ENCODE measurements at regions not wholly inside any gene's neighbourhood (a gene's known extent, or its start where the extent isn't known, plus 50 kb on each side); places are given as distances from the start of the nearest gene placed in this dataset.

GRCh38 chr6:165849534-165850430 lies 186.7 kb upstream of the PDE10A start:
- peaks cover 57% of the 10 kb centered on the region for H3K27me3 ChIP-seq
- Mint-ChIP-seq H3K36me3 (no peaks in the 10 kb centered on the region), H3K27me3 (ENCODE audit: insufficient read depth, low read depth) (peaks cover 9% of the 10 kb centered on the region), H3K4me3 (no peak overlapping the region), H3K27ac (no peak overlapping the region), H3K9me3 (no peaks in the 10 kb centered on the region), H3K4me1 (peaks cover 24% of the 10 kb centered on the region)
- peak overlapping the region; percentile 12 for H2AFZ ChIP-seq (replicated peaks)
- DNase-seq (ENCODE audit: low spot score), result peak; percentile 34
- H3K4me3 ChIP-seq, result peak overlapping the region; percentile 14
- no peak overlapping the region for H3K9ac ChIP-seq
- TF ChIP-seq, protein P1, sequence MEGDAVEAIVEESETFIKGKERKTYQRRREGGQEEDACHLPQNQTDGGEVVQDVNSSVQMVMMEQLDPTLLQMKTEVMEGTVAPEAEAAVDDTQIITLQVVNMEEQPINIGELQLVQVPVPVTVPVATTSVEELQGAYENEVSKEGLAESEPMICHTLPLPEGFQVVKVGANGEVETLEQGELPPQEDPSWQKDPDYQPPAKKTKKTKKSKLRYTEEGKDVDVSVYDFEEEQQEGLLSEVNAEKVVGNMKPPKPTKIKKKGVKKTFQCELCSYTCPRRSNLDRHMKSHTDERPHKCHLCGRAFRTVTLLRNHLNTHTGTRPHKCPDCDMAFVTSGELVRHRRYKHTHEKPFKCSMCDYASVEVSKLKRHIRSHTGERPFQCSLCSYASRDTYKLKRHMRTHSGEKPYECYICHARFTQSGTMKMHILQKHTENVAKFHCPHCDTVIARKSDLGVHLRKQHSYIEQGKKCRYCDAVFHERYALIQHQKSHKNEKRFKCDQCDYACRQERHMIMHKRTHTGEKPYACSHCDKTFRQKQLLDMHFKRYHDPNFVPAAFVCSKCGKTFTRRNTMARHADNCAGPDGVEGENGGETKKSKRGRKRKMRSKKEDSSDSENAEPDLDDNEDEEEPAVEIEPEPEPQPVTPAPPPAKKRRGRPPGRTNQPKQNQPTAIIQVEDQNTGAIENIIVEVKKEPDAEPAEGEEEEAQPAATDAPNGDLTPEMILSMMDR (IDR thresholded peaks at IDR 0.05), result no peak
- TF ChIP-seq EZH2phosphoT487 (IDR thresholded peaks at IDR 0.05), result no peak
- TF ChIP-seq EZH2 (IDR thresholded peaks at IDR 0.05), result no peak
- H3K4me2 ChIP-seq, result peak overlapping the region; percentile 56
- H3K9me3 ChIP-seq (ENCODE audit: low read depth), result no peaks in the 10 kb centered on the region
- H3K79me2 ChIP-seq (ENCODE audit: low read depth), result no peaks in the 10 kb centered on the region
- H3F3A ChIP-seq (ENCODE audit: low read depth), result no peaks in the 10 kb centered on the region
- no peak overlapping the region for H3K27ac ChIP-seq
- H3K4me1 ChIP-seq, result peaks cover 4% of the 10 kb centered on the region
- no peaks in the 10 kb centered on the region for H3K36me3 ChIP-seq
- no peaks in the 10 kb centered on the region for H4K20me1 ChIP-seq (ENCODE audit: low read depth)

DNA sequence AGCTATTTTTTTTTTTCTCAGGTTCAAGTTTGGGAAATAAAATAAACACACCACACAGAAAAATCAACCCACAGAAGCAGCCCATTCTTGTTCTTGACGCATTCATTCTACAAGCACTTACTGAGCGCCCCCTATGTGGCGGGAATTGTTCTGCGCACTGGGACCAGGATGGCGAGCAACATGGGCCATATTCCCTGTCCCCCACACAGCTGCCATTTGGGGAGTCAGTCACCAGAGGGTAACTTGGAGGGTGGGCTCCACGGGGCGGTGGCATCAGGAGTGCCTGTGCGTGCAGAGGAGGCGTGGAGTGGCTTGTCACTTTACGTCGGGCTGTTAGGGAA lies 185.0 kb upstream of the PDE10A start:
- H3K9me3 ChIP-seq (ENCODE audit: low read depth), result no peaks in the 10 kb centered on the region
- no peaks in the 10 kb centered on the region for H3F3A ChIP-seq (ENCODE audit: low read depth)
- peaks cover 36% of the 10 kb centered on the region for H3K4me1 Mint-ChIP-seq
- peaks cover 4% of the 10 kb centered on the region for H3K27me3 Mint-ChIP-seq (ENCODE audit: insufficient read depth, low read depth)
- H3K36me3 ChIP-seq, result no peaks in the 10 kb centered on the region
- no peak overlapping the region for H3K9ac ChIP-seq
- no peak for DNase-seq (ENCODE audit: low spot score)
- no peak overlapping the region for H3K4me3 ChIP-seq
- no peak overlapping the region for H3K27ac ChIP-seq
- TF ChIP-seq EZH2phosphoT487 (IDR thresholded peaks at IDR 0.05) (no peak), EZH2 (IDR thresholded peaks at IDR 0.05) (no peak)
- TF ChIP-seq, protein P1 (IDR thresholded peaks at IDR 0.05), result peak; percentile 57
- H3K4me1 ChIP-seq, result peaks cover 4% of the 10 kb centered on the region
- H3K27me3 ChIP-seq, result peaks cover 40% of the 10 kb centered on the region
- no peak overlapping the region for H3K27ac Mint-ChIP-seq
- no peak overlapping the region for H3K4me2 ChIP-seq
- no peaks in the 10 kb centered on the region for H4K20me1 ChIP-seq (ENCODE audit: low read depth)
- no peak overlapping the region for H2AFZ ChIP-seq (replicated peaks)
- no peaks in the 10 kb centered on the region for H3K79me2 ChIP-seq (ENCODE audit: low read depth)
- no peaks in the 10 kb centered on the region for H3K36me3 Mint-ChIP-seq
- H3K4me3 Mint-ChIP-seq, result no peak overlapping the region
- H3K9me3 Mint-ChIP-seq, result no peaks in the 10 kb centered on the region

DNA sequence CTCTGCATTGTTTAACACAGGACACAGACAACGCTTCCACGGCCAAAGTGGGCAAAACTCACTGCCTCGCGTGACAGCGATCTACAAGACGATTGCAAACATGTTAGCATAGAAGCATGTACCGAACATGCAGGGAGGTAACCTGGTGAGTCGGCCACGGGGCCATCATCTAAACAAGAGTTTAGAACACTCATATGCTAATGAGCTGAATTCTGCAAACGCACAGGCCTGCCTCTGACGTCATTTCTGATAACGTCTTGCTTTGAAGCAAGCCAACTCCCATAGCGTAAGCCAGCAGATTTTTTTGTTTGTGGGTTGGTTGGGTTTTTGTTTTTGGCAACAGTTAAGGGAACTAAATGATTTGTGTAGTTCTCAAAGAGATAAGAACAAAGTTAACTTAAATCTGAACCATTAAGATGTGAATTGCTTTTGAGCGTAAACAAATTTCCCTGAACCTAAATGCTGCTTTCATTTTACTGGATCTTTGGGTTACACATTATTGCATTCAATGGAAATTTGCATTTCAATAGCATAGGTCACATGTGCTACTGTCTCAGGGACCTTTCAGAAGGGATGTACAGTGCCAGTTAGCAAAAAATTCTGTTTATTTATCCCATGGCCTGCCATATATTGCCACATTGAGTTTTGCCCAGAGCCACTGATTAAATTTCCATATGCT lies 184.5 kb upstream of the PDE10A start:
- Mint-ChIP-seq H3K27me3 (ENCODE audit: insufficient read depth, low read depth) (peaks cover 4% of the 10 kb centered on the region), H3K4me1 (peaks cover 41% of the 10 kb centered on the region)
- H3F3A ChIP-seq (ENCODE audit: low read depth), result no peaks in the 10 kb centered on the region

More for the DNA sequence above, 184.5 kb upstream of the PDE10A start:
- no peak overlapping the region for H3K4me2 ChIP-seq
- DNase-seq (ENCODE audit: low spot score), result no peak
- no peak overlapping the region for H3K4me3 ChIP-seq
- Mint-ChIP-seq H3K9me3 (no peaks in the 10 kb centered on the region), H3K4me3 (no peak overlapping the region), H3K36me3 (no peaks in the 10 kb centered on the region), H3K27ac (peak overlapping the region; percentile 35)
- H3K27me3 ChIP-seq, result peaks cover 35% of the 10 kb centered on the region
- H3K9me3 ChIP-seq (ENCODE audit: low read depth), result no peaks in the 10 kb centered on the region
- H3K9ac ChIP-seq, result no peak overlapping the region
- no peaks in the 10 kb centered on the region for H3K79me2 ChIP-seq (ENCODE audit: low read depth)
- H3K36me3 ChIP-seq, result no peaks in the 10 kb centered on the region
- H3K27ac ChIP-seq, result no peak overlapping the region
- no peaks in the 10 kb centered on the region for H4K20me1 ChIP-seq (ENCODE audit: low read depth)
- H3K4me1 ChIP-seq, result peaks cover 6% of the 10 kb centered on the region
- no peak overlapping the region for H2AFZ ChIP-seq (replicated peaks)
- no peak for TF ChIP-seq EZH2phosphoT487 (IDR thresholded peaks at IDR 0.05)
- TF ChIP-seq, protein P1 (IDR thresholded peaks at IDR 0.05), result no peak
- TF ChIP-seq EZH2 (IDR thresholded peaks at IDR 0.05), result no peak
